ENCODE measurements at regions not wholly inside any gene's neighbourhood (a gene's known extent, or its start where the extent isn't known, plus 50 kb on each side); places are given as distances from the start of the nearest gene placed in this dataset.

- Histone ChIP-seq H3K4me3 (ENCODE audit: control insufficient read depth in 2 of 3, extremely low read depth in 1 of 3, insufficient read depth in 2 of 3, low read depth in 1 of 3, low read length in 3 of 3) (no peak overlapping the region), H3K27me3 (ENCODE audit: control insufficient read depth, extremely low read depth, insufficient read depth, low read length) (no peaks in the 10 kb centered on the region)
- FAIRE-seq, result no peak
These were observed 105.6 kb upstream of the SALL3 start for GRCh38 chr18:78873926-78874500.

GRCh38 chr18:78875016-78875777, 104.4 kb upstream of the SALL3 start:
- Histone ChIP-seq H2AFZ (ENCODE audit: control insufficient read depth, low read length) (no peak overlapping the region), H3K9me3 (ENCODE audit: control insufficient read depth, low read depth, low read length) (peaks cover 5% of the 10 kb centered on the region), H4K20me1 (ENCODE audit: control insufficient read depth, extremely low read depth, insufficient read depth, low read length) (no peaks in the 10 kb centered on the region), H3K27me3 (ENCODE audit: control insufficient read depth, extremely low read depth, insufficient read depth, low read length) (no peaks in the 10 kb centered on the region), H3K27ac (ENCODE audit: control insufficient read depth, insufficient read depth, low read length) (no peak overlapping the region), H3K4me3 (ENCODE audit: control insufficient read depth in 2 of 3, extremely low read depth in 1 of 3, insufficient read depth in 2 of 3, low read depth in 1 of 3, low read length in 3 of 3) (no peak overlapping the region), H3K4me1 (ENCODE audit: control insufficient read depth, extremely low read depth, insufficient read depth, low read length) (no peaks in the 10 kb centered on the region), H3K9ac (ENCODE audit: control insufficient read depth, extremely low read depth, insufficient read depth, low read length) (no peak overlapping the region), H3K79me2 (ENCODE audit: control insufficient read depth, insufficient read depth, low read length) (no peaks in the 10 kb centered on the region), H3K36me3 (ENCODE audit: control insufficient read depth in 2 of 2, extremely low read depth in 1 of 2, insufficient read depth in 2 of 2, low read length in 2 of 2) (no peaks in the 10 kb centered on the region), H3K9me1 (ENCODE audit: control insufficient read depth, extremely low read depth, insufficient read depth, low read length) (no peaks in the 10 kb centered on the region), H3K4me2 (ENCODE audit: control insufficient read depth, extremely low read depth, insufficient read depth, low read depth, low read length) (no peak overlapping the region)
- TF ChIP-seq CTCF (optimal IDR thresholded peaks at IDR 0.05 in 1 of 3, IDR thresholded peaks at IDR 0.05 in 1 of 3, conservative IDR thresholded peaks at IDR 0.05 in 1 of 3; ENCODE audit: extremely low read depth in 1 of 3, insufficient read depth in 2 of 3, low read length in 3 of 3) (peak in 2 of 3 experiments; percentile 37 to 38), EZH2 (IDR thresholded peaks at IDR 0.05; ENCODE audit: low read length) (no peak)
- no peak for FAIRE-seq
- no peak for DNase-seq (ENCODE audit: low read depth, low spot score)
- dilution Hi-C loops (cut with MboI; ENCODE audit: extremely low pct_ligation_motif_present, low sequenced_read_pairs), result no loop called here

More at GRCh38 chr18:78873926-78874500, 105.6 kb upstream of the SALL3 start:
- Histone ChIP-seq H3K27ac (ENCODE audit: control insufficient read depth, insufficient read depth, low read length) (no peak overlapping the region), H3K79me2 (ENCODE audit: control insufficient read depth, insufficient read depth, low read length) (no peaks in the 10 kb centered on the region), H3K9ac (ENCODE audit: control insufficient read depth, extremely low read depth, insufficient read depth, low read length) (no peak overlapping the region), H3K4me2 (ENCODE audit: control insufficient read depth, extremely low read depth, insufficient read depth, low read depth, low read length) (no peak overlapping the region), H4K20me1 (ENCODE audit: control insufficient read depth, extremely low read depth, insufficient read depth, low read length) (no peaks in the 10 kb centered on the region), H3K36me3 (ENCODE audit: control insufficient read depth in 2 of 2, extremely low read depth in 1 of 2, insufficient read depth in 2 of 2, low read length in 2 of 2) (no peaks in the 10 kb centered on the region), H3K4me1 (ENCODE audit: control insufficient read depth, extremely low read depth, insufficient read depth, low read length) (no peaks in the 10 kb centered on the region), H2AFZ (ENCODE audit: control insufficient read depth, low read length) (no peak overlapping the region), H3K9me3 (ENCODE audit: control insufficient read depth, low read depth, low read length) (peaks cover 7% of the 10 kb centered on the region), H3K9me1 (ENCODE audit: control insufficient read depth, extremely low read depth, insufficient read depth, low read length) (no peaks in the 10 kb centered on the region)
- DNase-seq (ENCODE audit: low read depth, low spot score), result no peak
- TF ChIP-seq CTCF (optimal IDR thresholded peaks at IDR 0.05 in 1 of 3, IDR thresholded peaks at IDR 0.05 in 1 of 3, conservative IDR thresholded peaks at IDR 0.05 in 1 of 3; ENCODE audit: extremely low read depth in 1 of 3, insufficient read depth in 2 of 3, low read length in 3 of 3), result no peak
- TF ChIP-seq EZH2 (IDR thresholded peaks at IDR 0.05; ENCODE audit: low read length), result no peak
- dilution Hi-C loops (cut with MboI; ENCODE audit: extremely low pct_ligation_motif_present, low sequenced_read_pairs), result no loop called here

Data from keratinocyte (primary cell).